Iris pigment epithelial cell (primary cell): ENCODE measurements at regions not wholly inside any gene's neighbourhood (a gene's known extent, or its start where the extent isn't known, plus 50 kb on each side); places are given as distances from the start of the nearest gene placed in this dataset.
"Not testable (repeated sequence)": the region's sequence is repeated elsewhere in the genome, so short reads cannot be mapped to it uniquely, and the experiment has no call there.

Experiments
- DNase-seq: peaks from one replicate; pipeline ENCODE4 v3.0.0-alpha.2; 2011; ENCODE audit warnings: low read depth

DNA sequence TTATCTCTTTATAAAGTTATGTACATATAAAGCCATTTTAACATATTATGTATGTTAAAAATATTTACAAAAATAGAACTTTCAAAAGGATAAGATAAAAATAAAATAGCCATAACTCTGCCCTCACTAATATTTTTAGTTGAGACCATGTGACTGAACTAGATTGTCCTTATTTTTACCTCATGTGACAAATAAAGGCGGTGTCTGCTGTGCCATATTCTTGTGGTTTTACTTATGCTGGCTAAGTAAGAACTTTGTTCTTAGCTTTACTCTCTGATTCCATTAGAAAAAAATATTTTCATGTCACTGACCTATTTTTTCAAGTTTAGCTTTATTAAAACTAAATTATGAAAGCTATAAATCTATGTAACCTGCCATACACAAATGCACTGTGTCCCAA, 135.6 kb upstream of the TSC22D1 start:
- no peak for DNase-seq

DNA sequence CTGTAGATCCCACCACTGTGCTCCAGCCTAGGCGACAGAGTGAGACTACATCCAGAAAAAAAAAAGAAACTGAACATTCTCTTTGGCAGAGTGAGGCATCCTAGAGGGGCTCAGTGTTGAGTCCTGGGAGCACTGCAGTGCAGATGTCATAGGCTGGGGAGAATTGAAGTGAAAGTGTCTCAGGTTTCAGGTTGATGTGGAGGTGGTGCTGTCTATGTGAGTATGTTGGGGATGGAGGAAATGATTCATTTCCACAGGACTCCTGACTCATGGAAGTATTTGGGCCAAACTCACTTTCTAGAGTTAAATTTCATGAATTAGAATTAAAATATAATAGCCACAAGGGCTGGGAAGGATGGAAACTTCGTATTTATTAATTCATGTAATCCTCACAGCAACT, 134.4 kb upstream of the TSC22D1 start:
- peak; percentile 97 for DNase-seq

- not testable (repeated sequence) for DNase-seq
Observed at GRCh38 chr13:44704811-44705210, 128.7 kb upstream of the TSC22D1 start.

- peak; percentile 85 for DNase-seq
Observed at GRCh38 chr13:44703371-44703770, 127.2 kb upstream of the TSC22D1 start.

DNA sequence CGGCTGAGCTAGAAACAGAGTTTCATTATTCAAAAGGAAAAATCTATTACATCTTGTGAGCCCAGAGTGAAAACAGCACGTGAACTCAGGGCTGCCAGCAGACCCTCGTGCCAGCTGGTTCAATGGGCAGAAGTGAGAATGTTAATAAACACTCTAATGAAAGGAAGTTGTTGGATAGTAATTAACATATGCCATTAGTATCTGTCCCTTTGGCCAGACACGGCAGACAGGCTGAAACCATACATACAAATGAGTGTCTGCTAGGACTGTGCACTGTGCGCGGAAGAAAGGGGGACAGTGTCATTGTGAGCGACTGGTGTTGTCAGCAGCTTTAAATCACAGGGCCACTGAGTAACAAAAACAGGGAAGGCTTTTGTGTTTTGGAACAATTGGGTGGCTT, 121.9 kb upstream of the TSC22D1 start:
- no peak for DNase-seq

DNA sequence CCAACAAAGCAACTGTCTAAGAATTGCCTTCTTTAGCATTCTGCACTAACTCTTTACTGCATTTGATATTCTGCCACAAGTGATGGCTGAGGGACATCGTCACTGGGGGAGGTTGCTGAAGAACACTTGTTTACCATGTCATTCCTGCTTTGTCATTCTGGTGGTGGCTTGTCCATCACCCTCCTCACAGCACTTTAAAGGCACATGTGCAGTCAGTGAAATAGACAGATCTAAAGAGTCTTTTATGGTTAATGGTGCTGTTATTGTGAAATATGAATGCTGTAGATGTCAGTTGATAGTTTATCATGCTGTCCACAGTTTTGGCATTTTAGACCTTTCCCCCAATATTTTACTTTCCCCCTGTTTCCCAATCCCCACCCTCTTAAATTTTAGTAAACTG, 120.9 kb upstream of the TSC22D1 start:
- no peak for DNase-seq

DNA sequence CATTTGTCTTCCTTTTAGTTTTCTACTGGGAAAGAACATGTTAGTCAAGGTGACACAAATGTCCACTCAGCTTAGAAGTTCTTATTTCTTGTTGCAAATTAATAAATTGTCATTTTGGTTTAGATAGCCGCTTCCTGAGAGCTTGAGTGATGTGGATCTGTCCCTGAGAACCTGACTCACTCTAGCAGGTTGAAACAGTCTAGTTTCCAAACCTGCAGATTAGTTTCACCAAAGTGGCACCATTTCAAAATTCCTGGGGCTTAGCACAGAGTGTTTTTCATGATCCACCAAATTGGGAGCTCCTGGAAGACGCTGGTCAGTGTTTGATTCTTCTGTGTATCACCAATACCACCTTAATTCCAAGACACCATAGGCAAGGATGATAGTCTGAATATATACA, 119.4 kb upstream of the TSC22D1 start:
- no peak for DNase-seq

DNA sequence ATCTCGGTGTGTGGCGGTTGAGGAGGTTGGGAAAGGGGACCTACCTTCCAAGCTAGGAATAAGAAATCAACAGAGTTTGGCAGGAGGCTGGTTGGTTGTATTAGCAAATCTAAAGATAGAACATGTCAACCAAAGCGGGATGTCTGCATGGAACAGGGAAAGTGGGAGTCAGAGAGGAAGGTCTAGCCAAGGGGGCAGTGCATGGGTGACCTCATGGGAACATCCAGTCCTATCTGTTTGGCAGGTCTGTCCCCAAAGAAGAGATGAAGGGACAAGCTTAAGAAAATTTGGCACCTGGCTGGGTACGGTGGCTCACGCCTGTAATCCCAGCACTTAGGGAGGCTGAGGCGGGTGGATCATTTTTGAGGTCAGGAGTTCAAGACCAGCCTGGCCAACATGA, 118.7 kb upstream of the TSC22D1 start:
- DNase-seq, result no peak

DNA sequence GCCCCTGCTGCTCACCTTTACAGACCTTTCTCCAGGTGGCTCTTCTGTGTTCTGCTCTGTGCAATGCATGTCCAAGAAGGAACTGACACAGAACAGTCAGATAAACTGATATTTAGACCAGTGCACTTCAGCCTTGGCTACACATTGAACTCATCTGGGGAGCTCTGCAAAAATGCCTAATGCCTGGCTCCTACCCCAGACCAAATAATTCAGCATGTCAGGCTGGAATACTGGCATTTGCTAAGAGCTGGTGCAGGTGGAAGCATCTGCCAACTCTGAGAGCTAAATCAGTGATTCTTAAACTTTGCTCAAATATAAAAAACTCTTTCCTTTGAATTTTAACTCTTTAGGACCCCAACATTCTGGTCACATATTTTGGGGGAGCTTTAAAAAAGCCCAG, 118.2 kb upstream of the TSC22D1 start:
- DNase-seq, result no peak

GRCh38 chr13:44693156-44693764, 117.1 kb upstream of the TSC22D1 start:
- DNase-seq, result no peak

DNA sequence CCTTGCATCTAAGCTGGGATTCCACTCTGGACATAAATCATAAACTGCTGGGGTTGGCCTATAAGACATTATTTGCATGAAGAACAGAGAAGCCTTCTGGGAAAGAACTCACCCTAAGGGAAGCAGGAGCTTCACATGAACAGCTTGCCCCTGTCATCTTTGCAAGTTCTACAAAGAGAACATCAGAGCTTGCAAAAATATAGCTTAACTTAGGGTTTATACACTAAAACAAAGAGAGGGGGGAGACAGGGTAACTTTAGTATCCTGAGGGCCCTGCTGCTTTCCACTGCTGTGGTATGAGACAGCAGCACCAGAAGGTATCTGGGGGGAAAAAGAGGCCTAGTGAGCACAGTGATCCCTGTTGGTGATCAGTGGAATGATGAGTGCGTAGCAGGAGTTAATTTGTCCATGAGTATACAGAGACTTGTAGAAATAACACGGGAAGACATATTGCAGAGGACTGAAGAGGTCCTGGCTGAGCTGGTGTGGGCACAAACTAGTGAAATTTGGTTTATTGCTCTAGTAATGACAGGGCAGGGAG, 116.1 kb upstream of the TSC22D1 start:
- peak; percentile 20 for DNase-seq

GRCh38 chr13:44690376-44690775, 114.2 kb upstream of the TSC22D1 start:
- DNase-seq, result no peak

DNA sequence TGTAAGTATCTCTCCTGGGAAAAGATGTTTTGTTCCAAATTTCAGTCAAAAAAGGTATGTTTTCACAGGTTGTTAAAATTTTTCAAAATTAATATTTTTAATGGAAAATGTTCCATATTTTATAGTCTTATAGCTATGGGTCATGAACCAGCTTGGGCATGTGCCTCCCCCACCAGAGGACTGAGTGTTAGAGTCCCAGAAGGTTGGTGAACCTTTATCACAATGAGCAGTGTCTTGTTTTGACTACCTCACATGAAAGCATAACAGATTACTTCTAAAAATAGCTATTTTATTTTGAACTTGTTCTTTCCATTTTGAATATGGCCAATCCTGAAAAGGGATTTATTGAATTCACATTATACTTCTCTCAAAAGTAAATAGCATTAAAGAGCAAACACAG, 112.5 kb upstream of the TSC22D1 start:
- no peak for DNase-seq

DNA sequence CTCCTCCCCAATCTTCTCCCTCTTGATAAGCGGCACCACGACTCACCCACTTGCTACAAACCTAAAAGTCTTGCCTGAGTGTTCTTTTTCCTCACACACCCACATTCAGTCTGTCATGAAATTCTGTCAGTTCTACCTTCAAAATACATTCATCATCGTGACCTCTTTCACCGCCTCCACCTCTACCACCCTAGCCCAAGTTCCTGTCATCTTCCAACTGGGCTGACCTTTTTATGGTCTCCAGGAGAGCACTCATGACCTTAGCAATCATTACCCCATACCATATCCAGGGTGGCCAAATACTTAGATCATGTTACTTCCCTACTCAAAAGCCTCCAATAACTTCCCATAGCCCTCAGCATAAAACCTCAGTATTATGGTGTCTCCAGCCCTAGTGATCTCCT, 110.4 kb upstream of the TSC22D1 start:
- no peak for DNase-seq

GRCh38 chr13:44685641-44686040, 109.5 kb upstream of the TSC22D1 start:
- peak; percentile 20 for DNase-seq

- DNase-seq, result not testable (repeated sequence)
Observed at GRCh38 chr13:44682416-44682815, 106.3 kb upstream of the TSC22D1 start.

- DNase-seq, result no peak
Observed at GRCh38 chr13:44680746-44681355, 104.7 kb upstream of the TSC22D1 start.

GRCh38 chr13:44679597-44679996, 103.5 kb upstream of the TSC22D1 start:
- DNase-seq, result peak; percentile 47

DNA sequence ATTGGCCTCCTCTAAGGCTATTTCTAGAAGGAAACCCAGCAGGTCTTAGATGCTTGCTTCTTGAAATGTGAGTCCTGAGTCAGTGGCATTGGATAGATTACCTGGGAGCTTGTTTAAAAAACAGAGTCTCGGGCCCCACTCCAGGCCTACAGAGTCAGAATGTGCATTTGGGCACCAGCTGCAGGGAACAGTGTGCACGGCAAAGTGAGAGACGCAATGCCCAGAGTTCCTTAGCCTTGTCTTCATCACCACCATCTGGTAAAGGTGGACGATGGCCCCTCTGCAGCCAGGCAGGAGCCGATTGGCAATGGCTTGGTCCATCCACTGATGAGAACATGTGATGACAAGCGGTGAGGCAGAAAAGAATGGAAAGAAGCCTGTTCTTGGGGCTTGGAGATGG, 102.1 kb upstream of the TSC22D1 start:
- DNase-seq, result no peak

DNA sequence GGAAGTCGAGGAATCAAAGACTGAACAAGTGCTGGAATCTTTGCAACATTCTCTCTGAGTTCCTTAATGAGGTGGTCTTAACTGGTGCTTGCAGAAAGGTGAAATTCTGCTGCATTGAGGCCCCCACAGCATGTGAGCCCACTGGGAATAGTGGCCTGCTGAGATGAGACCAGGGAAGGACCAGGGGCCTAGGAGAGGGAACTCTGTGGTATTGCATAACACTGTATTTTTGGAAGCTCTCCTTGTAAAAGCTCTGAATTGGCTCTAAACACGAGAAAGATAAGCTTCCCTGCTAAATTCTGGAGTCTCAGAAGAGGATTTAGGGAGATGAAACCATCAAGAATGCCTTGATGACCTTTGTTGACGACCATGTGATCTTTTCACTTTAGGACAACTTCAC, 100.4 kb upstream of the TSC22D1 start:
- DNase-seq, result no peak

- DNase-seq, result no peak
Observed at GRCh38 chr13:44669534-44669933, 93.4 kb upstream of the TSC22D1 start.

GRCh38 chr13:44668688-44669087, 92.6 kb upstream of the TSC22D1 start:
- peak; percentile 66 for DNase-seq

DNA sequence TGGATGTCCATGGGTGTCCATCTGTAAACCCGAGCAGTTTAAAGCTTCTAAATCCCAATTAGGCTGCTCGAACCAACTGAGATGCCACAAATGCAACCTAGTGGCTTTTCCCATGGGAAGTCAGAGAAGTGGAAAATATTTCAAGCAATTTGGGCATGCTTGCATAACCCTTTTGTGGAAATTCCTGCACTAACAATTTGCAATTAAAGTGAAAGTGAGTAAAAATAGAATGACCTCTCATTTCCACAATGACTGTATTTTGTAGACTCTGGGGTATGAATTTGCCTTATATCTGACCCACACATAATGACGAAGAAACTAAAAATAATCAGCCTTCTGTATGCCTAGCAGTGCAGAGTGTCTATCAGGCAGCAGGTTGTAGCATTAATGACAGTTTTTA, 91.8 kb upstream of the TSC22D1 start:
- DNase-seq, result peak; percentile 49

GRCh38 chr13:44666538-44666937, 90.4 kb upstream of the TSC22D1 start:
- peak; percentile 87 for DNase-seq
